ES-I3 (cell line): ENCODE measurements at regions not wholly inside any gene's neighbourhood (a gene's known extent, or its start where the extent isn't known, plus 50 kb on each side); places are given as distances from the start of the nearest gene placed in this dataset.

Source experiments
- H3K36me3 ChIP-seq: 2 replicates; pipeline ENCODE4 v1.6.1; 2013; ENCODE audit warnings: mild to moderate bottlenecking, low read length, control low read depth, moderate library complexity; ENCODE audit not compliant: insufficient read depth
- H3K4me1 ChIP-seq: 2 replicates; pipeline ENCODE4 v1.6.1; 2013; ENCODE audit warnings: mild to moderate bottlenecking, control low read depth, low read length; ENCODE audit not compliant: insufficient read depth
- H3K9ac ChIP-seq: 2 replicates; pipeline ENCODE4 v1.6.1; 2013; ENCODE audit warnings: low read depth, mild to moderate bottlenecking, low read length, moderate library complexity
- H3K9me3 ChIP-seq: 2 replicates; pipeline ENCODE4 v1.6.1; 2013; ENCODE audit warnings: mild to moderate bottlenecking, low read length, moderate library complexity; ENCODE audit not compliant: control insufficient read depth, insufficient read depth

- Histone ChIP-seq H3K9me3 (no peaks in the 10 kb centered on the region), H3K9ac (no peak overlapping the region), H3K4me1 (no peaks in the 10 kb centered on the region; the same call in 1 of the 2 replicates), H3K36me3 (no peaks in the 10 kb centered on the region)
These were observed 1005.6 kb upstream of the LRFN5 start for GRCh38 chr14:40601063-40601462.

- H3K36me3 ChIP-seq: no peaks in the 10 kb centered on the region
- no peaks in the 10 kb centered on the region; the same call in 1 of the 2 replicates for H3K4me1 ChIP-seq
- no peak overlapping the region for H3K9ac ChIP-seq
- no peaks in the 10 kb centered on the region for H3K9me3 ChIP-seq
These were observed 1007.0 kb upstream of the LRFN5 start for GRCh38 chr14:40599725-40600124.

DNA sequence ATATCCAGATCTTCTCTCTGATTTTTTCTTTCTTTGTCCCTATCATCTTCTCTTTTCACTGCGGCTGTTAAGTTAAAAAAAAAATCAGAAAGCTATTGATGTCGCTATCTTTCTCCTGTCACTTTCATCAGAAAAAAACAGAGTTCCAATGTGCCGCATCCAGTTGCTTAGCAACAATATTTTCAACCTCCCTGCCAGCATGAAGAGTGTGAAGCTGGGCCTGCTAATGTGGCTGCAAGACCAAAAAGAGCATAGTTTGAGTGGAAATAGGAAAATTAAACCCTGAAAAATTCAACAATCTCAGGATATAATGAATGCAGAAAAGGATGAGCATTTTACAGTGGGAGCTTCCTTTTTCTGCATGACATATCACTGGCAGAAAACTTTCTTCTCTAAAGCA lies 1025.4 kb upstream of the LRFN5 start:
- Histone ChIP-seq H3K36me3 (no peaks in the 10 kb centered on the region), H3K9ac (no peak overlapping the region), H3K9me3 (no peaks in the 10 kb centered on the region), H3K4me1 (no peaks in the 10 kb centered on the region)

- Histone ChIP-seq H3K9ac (no peak overlapping the region), H3K4me1 (no peaks in the 10 kb centered on the region), H3K36me3 (no peaks in the 10 kb centered on the region), H3K9me3 (no peaks in the 10 kb centered on the region)
These were observed 1029.7 kb upstream of the LRFN5 start for GRCh38 chr14:40576880-40577478.

DNA sequence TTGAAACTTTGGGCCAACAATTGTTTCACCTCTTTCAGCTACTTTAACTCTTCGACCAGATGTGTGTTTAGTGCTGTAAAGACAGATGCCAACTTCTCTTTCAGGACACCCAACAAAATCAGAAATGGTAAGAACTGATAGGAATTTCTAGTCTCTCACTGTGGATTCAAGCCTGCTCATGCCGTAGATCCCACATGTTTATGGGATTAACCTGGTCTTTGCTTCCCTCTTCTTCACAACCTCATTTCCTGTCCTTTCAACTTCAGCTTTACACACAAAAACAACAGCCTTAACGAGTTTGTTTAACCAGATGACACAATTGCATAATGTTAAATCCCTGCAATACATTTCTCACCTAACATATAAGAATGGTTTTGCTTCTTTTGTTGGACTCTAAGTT lies 1031.9 kb upstream of the LRFN5 start:
- Histone ChIP-seq H3K36me3 (no peaks in the 10 kb centered on the region), H3K9me3 (no peaks in the 10 kb centered on the region), H3K9ac (no peak overlapping the region), H3K4me1 (no peaks in the 10 kb centered on the region)

- Histone ChIP-seq H3K9ac (no peak overlapping the region), H3K4me1 (no peaks in the 10 kb centered on the region), H3K9me3 (no peaks in the 10 kb centered on the region), H3K36me3 (no peaks in the 10 kb centered on the region)
These were observed 1081.4 kb upstream of the LRFN5 start for GRCh38 chr14:40525314-40525713.

DNA sequence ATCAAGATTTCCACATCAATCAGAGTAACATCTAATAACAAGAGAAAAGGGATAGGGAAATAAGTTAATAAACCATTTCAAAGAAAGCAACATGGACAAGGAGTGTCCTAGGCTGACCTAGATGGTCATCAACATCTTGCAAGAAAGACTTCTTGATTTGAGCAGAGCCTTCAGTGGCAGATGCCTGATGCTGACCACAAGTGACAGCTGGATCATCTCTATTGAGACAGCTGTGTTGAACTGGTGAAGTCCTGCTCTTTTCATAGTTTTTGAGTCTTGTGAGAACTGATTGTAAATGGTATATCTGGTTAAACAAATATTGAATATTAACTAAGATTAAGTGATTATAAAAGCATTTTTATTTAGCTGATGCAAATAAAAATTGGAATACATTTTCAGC lies 1083.6 kb upstream of the LRFN5 start:
- H3K9me3 ChIP-seq: no peaks in the 10 kb centered on the region

DNA sequence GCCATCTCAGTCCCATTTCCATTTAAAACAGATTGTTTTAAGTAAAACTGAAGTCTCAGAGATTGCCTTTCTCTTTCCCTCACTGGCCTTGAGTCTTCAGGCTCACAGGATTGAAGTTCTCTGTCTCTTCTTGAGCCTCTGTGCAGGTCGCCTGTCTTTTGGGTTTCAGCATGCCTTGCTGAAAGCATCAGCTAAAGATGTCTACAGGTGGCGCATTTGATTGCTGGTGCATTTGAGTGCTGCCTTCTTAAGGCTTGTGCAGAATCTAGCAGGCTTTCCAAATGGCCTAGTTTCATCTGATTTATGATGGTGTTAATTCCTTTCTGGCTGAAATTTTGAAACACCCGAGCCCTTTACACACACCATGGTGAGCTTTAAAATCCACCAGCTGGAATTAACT lies 1062.2 kb upstream of the FBXO33 start:
- Histone ChIP-seq H3K36me3 (no peaks in the 10 kb centered on the region), H3K4me1 (peaks cover 2% of the 10 kb centered on the region; the same call in 1 of the 2 replicates), H3K9ac (no peak overlapping the region), H3K9me3 (no peaks in the 10 kb centered on the region)

More for the DNA sequence above, 1083.6 kb upstream of the LRFN5 start:
- Histone ChIP-seq H3K9ac (no peak overlapping the region), H3K4me1 (0 out of 2 replicates have a peak, but pooled peaks cover 2% of the 10 kb centered on the region), H3K36me3 (no peaks in the 10 kb centered on the region)

DNA sequence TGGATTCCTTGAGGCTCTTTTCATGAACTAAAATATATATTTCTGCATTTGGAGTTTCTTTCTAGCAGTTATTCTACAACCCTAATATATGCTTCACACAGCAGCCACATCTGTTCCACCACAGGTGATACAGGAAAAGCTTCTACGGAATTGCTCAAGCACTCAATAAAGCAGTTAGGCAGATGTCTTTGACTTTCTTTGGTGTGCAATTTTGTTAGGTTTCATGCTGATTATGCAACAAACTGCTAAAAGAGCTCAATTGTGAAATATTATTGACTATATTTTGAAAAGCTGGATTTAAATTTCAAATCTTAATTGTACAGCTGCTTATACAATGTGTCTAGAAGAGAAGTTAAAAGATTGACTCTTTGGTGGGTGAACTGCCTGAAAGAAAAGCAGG lies 1055.6 kb upstream of the FBXO33 start:
- no peaks in the 10 kb centered on the region for H3K9me3 ChIP-seq
- H3K36me3 ChIP-seq: no peaks in the 10 kb centered on the region
- no peaks in the 10 kb centered on the region for H3K4me1 ChIP-seq
- H3K9ac ChIP-seq: no peak overlapping the region

DNA sequence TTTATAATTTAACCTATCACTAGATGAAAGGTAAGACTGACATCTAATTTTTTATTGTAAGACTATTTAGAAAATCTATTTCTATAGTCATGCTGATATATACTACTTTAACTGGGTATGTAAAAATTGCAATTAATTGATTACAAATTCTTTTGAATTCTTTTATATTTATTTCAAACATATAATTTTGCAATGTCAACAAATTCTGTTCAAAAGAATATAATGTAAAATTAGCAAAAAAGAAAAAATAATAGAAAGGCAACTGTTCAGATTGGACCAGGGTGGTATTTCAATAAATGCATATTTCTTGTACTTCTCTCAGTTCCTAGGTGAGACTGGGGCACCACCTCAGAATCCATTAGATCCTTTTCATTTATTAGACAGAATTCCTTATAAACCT lies 1053.5 kb upstream of the FBXO33 start:
- Histone ChIP-seq H3K9me3 (no peaks in the 10 kb centered on the region), H3K9ac (no peak overlapping the region), H3K4me1 (no peaks in the 10 kb centered on the region), H3K36me3 (no peaks in the 10 kb centered on the region)

- H3K36me3 ChIP-seq: no peaks in the 10 kb centered on the region
These were observed 1043.8 kb upstream of the FBXO33 start for GRCh38 chr14:40476005-40476404.

GRCh38 chr14:40467969-40468368 lies 1035.7 kb upstream of the FBXO33 start:
- Histone ChIP-seq H3K9me3 (peaks cover 22% of the 10 kb centered on the region), H3K4me1 (no peaks in the 10 kb centered on the region), H3K9ac (no peak overlapping the region), H3K36me3 (no peaks in the 10 kb centered on the region)

More at GRCh38 chr14:40476005-40476404, 1043.8 kb upstream of the FBXO33 start:
- H3K9me3 ChIP-seq: peaks cover 17% of the 10 kb centered on the region
- H3K4me1 ChIP-seq: no peaks in the 10 kb centered on the region
- no peak overlapping the region for H3K9ac ChIP-seq

- no peaks in the 10 kb centered on the region for H3K4me1 ChIP-seq
- H3K36me3 ChIP-seq: no peaks in the 10 kb centered on the region
- peaks cover 11% of the 10 kb centered on the region; the same call in 1 of the 2 replicates for H3K9me3 ChIP-seq
- H3K9ac ChIP-seq: no peak overlapping the region
These were observed 1032.3 kb upstream of the FBXO33 start for GRCh38 chr14:40464531-40464930.

GRCh38 chr14:40463886-40464285 lies 1031.7 kb upstream of the FBXO33 start:
- Histone ChIP-seq H3K4me1 (no peaks in the 10 kb centered on the region), H3K9ac (no peak overlapping the region), H3K9me3 (peaks cover 8% of the 10 kb centered on the region; the same call in 1 of the 2 replicates), H3K36me3 (no peaks in the 10 kb centered on the region)

- Histone ChIP-seq H3K9me3 (no peaks in the 10 kb centered on the region), H3K36me3 (no peaks in the 10 kb centered on the region), H3K4me1 (no peaks in the 10 kb centered on the region), H3K9ac (no peak overlapping the region)
These were observed 1020.4 kb upstream of the FBXO33 start for GRCh38 chr14:40452674-40453073.
